Activated naive CD8-positive, alpha-beta T cell treated with anti-CD3 and anti-CD28 coated beads, Interleukin-2, amount 50 U/mL, for 24 hours (primary cell): ENCODE measurements at regions not wholly inside any gene's neighbourhood (a gene's known extent, or its start where the extent isn't known, plus 50 kb on each side); places are given as distances from the start of the nearest gene placed in this dataset.
A peak's percentile ranks its signal among the peaks of the same experiment; 100 is the strongest.

Source experiments
- ATAC-seq: fragments of 150-1000 bp; cut with Tn5 transposase; one replicate; pipeline ENCODE4 v1.10.0; 2021
- DNase-seq: peaks from one replicate; pipeline ENCODE4 v3.0.0; 2021
- H3K27ac Mint-ChIP-seq: one replicate; pipeline ENCODE4 v1.8.0; 2021; ENCODE audit warnings: mild to moderate bottlenecking, mixed read lengths
- H3K27me3 Mint-ChIP-seq: one replicate; pipeline ENCODE4 v1.8.0; 2021; ENCODE audit warnings: mixed read lengths
- H3K36me3 Mint-ChIP-seq: one replicate; pipeline ENCODE4 v1.8.0; 2021; ENCODE audit warnings: low read depth, mixed read lengths
- H3K4me1 Mint-ChIP-seq: one replicate; pipeline ENCODE4 v1.8.0; 2021; ENCODE audit warnings: mixed read lengths
- H3K4me3 Mint-ChIP-seq: one replicate; pipeline ENCODE4 v1.8.0; 2021; ENCODE audit warnings: mild to moderate bottlenecking, moderate library complexity, mixed read lengths
- H3K9me3 Mint-ChIP-seq: one replicate; pipeline ENCODE4 v1.8.0; 2021; ENCODE audit warnings: mixed read lengths

DNA sequence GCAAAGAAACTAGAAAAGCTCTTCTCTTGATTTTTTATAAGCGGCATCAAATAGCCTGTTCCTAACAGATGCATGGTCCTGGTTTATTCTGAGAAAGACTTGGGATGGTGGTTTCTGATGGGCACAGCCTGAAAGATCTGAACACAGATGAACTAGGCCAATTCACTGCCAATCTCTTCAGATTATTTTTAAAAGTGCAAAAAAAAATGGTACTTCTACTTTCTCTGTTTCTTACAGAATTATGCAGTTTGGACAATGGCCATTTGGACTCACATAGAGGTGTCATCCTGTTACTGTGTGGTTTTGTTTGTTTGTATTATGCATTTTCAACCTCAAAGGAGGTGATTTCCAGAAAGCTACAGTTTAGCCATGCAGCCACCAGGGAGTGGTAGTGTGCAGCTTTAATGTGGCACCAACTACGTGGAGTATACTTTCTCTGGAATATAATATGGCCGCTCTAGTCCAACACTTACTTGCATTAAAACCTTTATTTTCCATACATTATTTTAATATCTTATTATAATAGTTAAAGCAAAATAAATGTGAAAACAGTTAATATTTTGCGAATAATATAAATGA is 469.8 kb upstream of the KIRREL3 start:
- no peak for ATAC-seq
- H3K27ac Mint-ChIP-seq = no peak overlapping the region
- no peaks in the 10 kb centered on the region for H3K36me3 Mint-ChIP-seq
- DNase-seq = peak; percentile 5
- H3K9me3 Mint-ChIP-seq = no peaks in the 10 kb centered on the region
- no peak overlapping the region for H3K4me3 Mint-ChIP-seq
- no peaks in the 10 kb centered on the region for H3K4me1 Mint-ChIP-seq
- no peaks in the 10 kb centered on the region for H3K27me3 Mint-ChIP-seq

DNA sequence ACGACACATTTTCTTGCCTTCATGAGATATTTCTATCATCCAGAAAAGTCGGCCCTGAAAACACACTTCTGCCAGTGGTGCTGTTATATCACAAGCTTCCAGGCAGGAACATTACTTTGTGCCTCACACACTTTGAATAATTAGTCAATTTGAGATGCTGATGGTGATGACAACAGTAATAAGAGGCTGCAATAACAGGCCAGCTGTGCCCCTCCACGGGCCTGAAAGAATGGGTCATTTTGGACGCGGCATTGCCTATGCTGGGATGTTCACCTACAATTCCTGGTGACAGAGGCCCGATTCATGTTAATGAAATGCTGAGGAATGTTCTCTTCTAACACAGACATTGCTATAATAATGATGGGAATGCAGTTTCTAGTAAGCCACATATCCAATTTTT is 463.8 kb upstream of the KIRREL3 start:
- Mint-ChIP-seq H3K9me3 (no peaks in the 10 kb centered on the region), H3K36me3 (no peaks in the 10 kb centered on the region), H3K27me3 (peaks cover 1% of the 10 kb centered on the region), H3K4me1 (no peaks in the 10 kb centered on the region), H3K27ac (no peak overlapping the region), H3K4me3 (no peak overlapping the region)
- ATAC-seq (no peak), DNase-seq (no peak)

DNA sequence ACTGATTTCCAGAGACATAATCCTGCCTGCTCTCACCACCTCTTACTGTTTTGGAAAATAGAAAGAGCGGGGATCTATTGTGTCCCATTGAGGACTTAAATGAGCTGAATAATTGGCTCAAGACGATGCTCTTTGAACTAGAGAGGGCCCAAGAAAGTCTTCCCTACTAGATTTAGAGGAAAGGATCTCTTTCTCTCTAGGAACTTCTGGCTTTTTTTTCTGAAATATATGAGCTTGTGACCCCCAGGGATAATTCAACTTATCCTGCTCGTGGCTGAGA is 461.4 kb upstream of the KIRREL3 start:
- no peak overlapping the region for H3K27ac Mint-ChIP-seq
- peaks cover 1% of the 10 kb centered on the region for H3K27me3 Mint-ChIP-seq
- H3K36me3 Mint-ChIP-seq = no peaks in the 10 kb centered on the region
- no peak overlapping the region for H3K4me3 Mint-ChIP-seq
- no peaks in the 10 kb centered on the region for H3K4me1 Mint-ChIP-seq
- DNase-seq (no peak), ATAC-seq (no peak)
- H3K9me3 Mint-ChIP-seq = no peaks in the 10 kb centered on the region

DNA sequence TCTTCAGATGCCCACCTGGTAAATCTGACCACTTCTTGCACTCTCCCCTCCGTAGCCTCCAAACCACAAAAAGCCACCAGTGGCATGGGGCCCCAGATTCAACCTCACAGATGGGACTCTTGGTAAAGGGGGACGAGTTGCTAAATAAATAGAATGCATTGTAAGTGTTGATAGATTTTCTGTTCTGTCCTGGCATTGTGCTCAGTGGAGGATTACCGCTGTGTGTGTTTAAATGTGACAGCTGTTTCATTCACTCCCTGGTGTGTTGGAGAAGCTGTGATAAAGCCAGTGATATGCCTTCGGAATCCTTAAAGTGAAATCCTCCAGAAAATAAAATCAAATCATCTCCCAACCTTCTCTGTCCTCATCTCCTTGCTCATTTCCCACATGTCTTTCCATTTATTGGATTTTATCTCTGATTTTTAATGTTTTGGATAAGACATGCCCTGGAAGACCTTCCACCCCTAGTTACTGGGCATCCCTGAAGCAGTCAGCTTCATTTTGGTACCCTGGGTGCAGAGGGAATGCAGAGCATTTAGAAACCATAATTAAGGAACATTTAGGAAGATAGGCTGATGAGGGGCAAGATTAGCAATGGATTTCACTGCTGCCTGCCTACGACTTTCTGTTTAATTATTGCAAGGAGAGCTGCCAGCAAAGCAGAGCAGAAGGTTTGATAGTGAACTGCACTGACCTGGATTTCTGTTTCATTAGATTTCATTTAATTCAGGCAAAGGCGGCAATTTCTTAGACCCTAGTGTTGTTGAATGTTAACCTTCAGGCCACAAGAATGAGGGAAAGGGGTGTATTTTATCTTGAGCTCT is 460.9 kb upstream of the KIRREL3 start:
- Mint-ChIP-seq H3K9me3 (no peaks in the 10 kb centered on the region), H3K27me3 (peaks cover 1% of the 10 kb centered on the region), H3K36me3 (no peaks in the 10 kb centered on the region), H3K4me1 (no peaks in the 10 kb centered on the region), H3K27ac (no peak overlapping the region), H3K4me3 (no peak overlapping the region)
- DNase-seq (no peak), ATAC-seq (no peak)

DNA sequence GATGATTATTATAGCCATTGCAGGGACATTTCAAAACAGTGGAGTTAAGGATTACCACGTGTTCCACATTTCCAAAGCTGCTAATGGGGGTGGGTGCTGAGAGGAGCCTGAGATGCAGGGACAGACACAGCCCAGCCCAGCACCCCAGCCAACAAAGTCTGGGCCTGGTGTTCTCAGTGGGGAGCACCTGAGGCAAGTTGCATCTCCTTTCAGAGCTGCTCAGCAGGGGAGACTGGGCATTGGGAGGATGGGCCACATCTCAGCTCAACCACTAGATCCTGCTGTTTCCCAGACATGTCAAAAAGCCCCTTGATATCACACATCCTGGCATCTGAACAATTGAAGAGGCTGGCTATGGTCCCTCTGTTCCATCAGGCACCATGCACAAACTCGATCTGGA is 458.0 kb upstream of the KIRREL3 start:
- Mint-ChIP-seq H3K27ac (no peak overlapping the region), H3K4me1 (no peaks in the 10 kb centered on the region), H3K27me3 (peaks cover 1% of the 10 kb centered on the region), H3K36me3 (no peaks in the 10 kb centered on the region), H3K9me3 (no peaks in the 10 kb centered on the region), H3K4me3 (no peak overlapping the region)
- ATAC-seq (no peak), DNase-seq (no peak)

- Mint-ChIP-seq H3K4me3 (no peak overlapping the region), H3K27me3 (no peaks in the 10 kb centered on the region), H3K4me1 (no peaks in the 10 kb centered on the region), H3K27ac (no peak overlapping the region), H3K9me3 (no peaks in the 10 kb centered on the region), H3K36me3 (no peaks in the 10 kb centered on the region)
- ATAC-seq = no peak
- no peak for DNase-seq
These were observed 454.3 kb upstream of the KIRREL3 start for GRCh38 chr11:127454856-127455255.

GRCh38 chr11:127452533-127452932 is 452.0 kb upstream of the KIRREL3 start:
- ATAC-seq = no peak
- Mint-ChIP-seq H3K27ac (no peak overlapping the region), H3K4me3 (no peak overlapping the region), H3K27me3 (no peaks in the 10 kb centered on the region), H3K9me3 (no peaks in the 10 kb centered on the region), H3K4me1 (no peaks in the 10 kb centered on the region), H3K36me3 (no peaks in the 10 kb centered on the region)
- no peak for DNase-seq

DNA sequence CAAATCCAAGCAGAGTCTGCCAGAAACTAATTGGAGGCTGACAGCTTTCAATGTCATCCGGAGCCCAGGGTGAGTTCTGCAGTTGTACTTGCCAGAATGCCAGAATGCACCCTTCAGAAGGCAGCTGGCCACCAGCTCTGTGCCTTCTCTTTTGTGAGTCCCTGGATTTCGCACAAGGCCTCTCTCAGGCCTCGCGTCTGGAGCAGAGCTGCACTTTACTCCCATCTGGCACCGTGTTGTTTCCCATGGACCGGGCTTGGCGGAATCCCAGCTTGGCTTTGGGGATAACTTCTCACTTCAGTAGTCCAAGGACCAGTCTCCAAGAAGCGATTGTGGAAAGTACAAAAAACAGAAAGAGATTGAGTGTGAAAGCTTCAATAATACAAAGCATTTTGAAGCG is 451.3 kb upstream of the KIRREL3 start:
- Mint-ChIP-seq H3K36me3 (no peaks in the 10 kb centered on the region), H3K27me3 (no peaks in the 10 kb centered on the region), H3K27ac (no peak overlapping the region), H3K4me1 (no peaks in the 10 kb centered on the region), H3K9me3 (no peaks in the 10 kb centered on the region), H3K4me3 (no peak overlapping the region)
- no peak for ATAC-seq
- DNase-seq = no peak

DNA sequence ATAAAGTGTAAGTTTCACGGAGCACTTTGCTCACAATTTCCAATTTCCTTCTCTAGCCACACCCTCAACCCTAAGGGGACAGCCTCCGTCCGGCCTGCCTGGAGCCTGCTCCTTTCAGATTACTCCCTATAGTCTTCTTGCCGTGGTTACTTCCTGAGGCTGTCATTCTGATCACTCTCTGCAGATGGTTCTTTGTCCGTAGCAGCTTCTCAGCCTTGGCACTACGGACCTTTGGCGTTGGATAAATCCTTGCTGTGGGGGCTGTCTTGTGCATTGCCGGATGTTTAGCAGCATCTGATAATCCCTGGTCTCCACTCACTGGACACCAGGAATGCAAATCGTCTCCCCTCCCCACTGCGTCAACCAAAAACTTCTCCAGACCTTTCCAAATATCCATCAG is 447.5 kb upstream of the KIRREL3 start:
- Mint-ChIP-seq H3K27me3 (peaks cover 3% of the 10 kb centered on the region), H3K27ac (no peak overlapping the region), H3K36me3 (no peaks in the 10 kb centered on the region), H3K4me3 (no peak overlapping the region), H3K9me3 (no peaks in the 10 kb centered on the region), H3K4me1 (no peaks in the 10 kb centered on the region)
- no peak for DNase-seq
- no peak for ATAC-seq

DNA sequence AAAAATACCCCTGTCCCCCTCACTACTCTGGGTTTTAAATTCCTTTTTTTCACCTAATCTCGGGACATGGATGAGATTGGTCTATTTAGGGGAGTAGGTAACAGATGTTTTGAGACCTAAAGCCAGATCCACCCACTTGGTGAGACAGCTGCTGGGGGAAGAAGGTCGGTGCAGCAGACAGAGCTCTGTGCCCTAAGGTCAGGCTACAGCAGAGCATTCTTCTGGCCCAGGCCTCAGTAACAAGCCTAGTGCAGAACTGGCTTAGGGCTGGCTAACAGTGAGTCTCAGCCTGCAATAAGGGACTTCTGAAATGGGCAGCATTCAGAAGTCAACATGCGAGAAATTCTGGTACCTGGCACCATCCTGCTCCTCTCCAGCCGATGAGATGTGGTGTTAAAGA is 444.9 kb upstream of the KIRREL3 start:
- Mint-ChIP-seq H3K27me3 (peaks cover 3% of the 10 kb centered on the region), H3K36me3 (no peaks in the 10 kb centered on the region), H3K4me1 (no peaks in the 10 kb centered on the region), H3K4me3 (no peak overlapping the region), H3K9me3 (no peaks in the 10 kb centered on the region), H3K27ac (no peak overlapping the region)
- ATAC-seq (no peak), DNase-seq (no peak)

GRCh38 chr11:127443297-127443696 is 442.7 kb upstream of the KIRREL3 start:
- H3K4me1 Mint-ChIP-seq = no peaks in the 10 kb centered on the region
- H3K4me3 Mint-ChIP-seq = no peak overlapping the region
- no peaks in the 10 kb centered on the region for H3K9me3 Mint-ChIP-seq
- no peak overlapping the region for H3K27ac Mint-ChIP-seq
- peaks cover 3% of the 10 kb centered on the region for H3K27me3 Mint-ChIP-seq
- no peak for ATAC-seq
- H3K36me3 Mint-ChIP-seq = no peaks in the 10 kb centered on the region
- DNase-seq = no peak

- no peaks in the 10 kb centered on the region for H3K27me3 Mint-ChIP-seq
- no peak overlapping the region for H3K27ac Mint-ChIP-seq
- H3K36me3 Mint-ChIP-seq = no peaks in the 10 kb centered on the region
- no peak for DNase-seq
- H3K4me1 Mint-ChIP-seq = no peaks in the 10 kb centered on the region
- no peak overlapping the region for H3K4me3 Mint-ChIP-seq
- no peak for ATAC-seq
- H3K9me3 Mint-ChIP-seq = no peaks in the 10 kb centered on the region
These were observed 440.0 kb upstream of the KIRREL3 start for GRCh38 chr11:127440616-127441015.

- DNase-seq (no peak), ATAC-seq (no peak)
- no peaks in the 10 kb centered on the region for H3K36me3 Mint-ChIP-seq
- no peak overlapping the region for H3K27ac Mint-ChIP-seq
- H3K4me3 Mint-ChIP-seq = no peak overlapping the region
- H3K4me1 Mint-ChIP-seq = no peaks in the 10 kb centered on the region
- H3K27me3 Mint-ChIP-seq = no peaks in the 10 kb centered on the region
- no peaks in the 10 kb centered on the region for H3K9me3 Mint-ChIP-seq
These were observed 424.7 kb upstream of the KIRREL3 start for GRCh38 chr11:127425281-127425680.

GRCh38 chr11:127424661-127425060 is 424.1 kb upstream of the KIRREL3 start:
- Mint-ChIP-seq H3K27me3 (no peaks in the 10 kb centered on the region), H3K36me3 (no peaks in the 10 kb centered on the region), H3K9me3 (peaks cover 3% of the 10 kb centered on the region), H3K4me1 (no peaks in the 10 kb centered on the region), H3K27ac (no peak overlapping the region), H3K4me3 (no peak overlapping the region)
- DNase-seq = no peak
- ATAC-seq = no peak

- H3K4me3 Mint-ChIP-seq = no peak overlapping the region
- H3K36me3 Mint-ChIP-seq = no peaks in the 10 kb centered on the region
- H3K27ac Mint-ChIP-seq = no peak overlapping the region
- no peaks in the 10 kb centered on the region for H3K27me3 Mint-ChIP-seq
- no peaks in the 10 kb centered on the region for H3K4me1 Mint-ChIP-seq
- ATAC-seq (no peak), DNase-seq (no peak)
- peaks cover 7% of the 10 kb centered on the region for H3K9me3 Mint-ChIP-seq
These were observed 419.6 kb upstream of the KIRREL3 start for GRCh38 chr11:127420139-127420538.
